ENCODE measurements at regions not wholly inside any gene's neighbourhood (a gene's known extent, or its start where the extent isn't known, plus 50 kb on each side); places are given as distances from the start of the nearest gene placed in this dataset.

DNA sequence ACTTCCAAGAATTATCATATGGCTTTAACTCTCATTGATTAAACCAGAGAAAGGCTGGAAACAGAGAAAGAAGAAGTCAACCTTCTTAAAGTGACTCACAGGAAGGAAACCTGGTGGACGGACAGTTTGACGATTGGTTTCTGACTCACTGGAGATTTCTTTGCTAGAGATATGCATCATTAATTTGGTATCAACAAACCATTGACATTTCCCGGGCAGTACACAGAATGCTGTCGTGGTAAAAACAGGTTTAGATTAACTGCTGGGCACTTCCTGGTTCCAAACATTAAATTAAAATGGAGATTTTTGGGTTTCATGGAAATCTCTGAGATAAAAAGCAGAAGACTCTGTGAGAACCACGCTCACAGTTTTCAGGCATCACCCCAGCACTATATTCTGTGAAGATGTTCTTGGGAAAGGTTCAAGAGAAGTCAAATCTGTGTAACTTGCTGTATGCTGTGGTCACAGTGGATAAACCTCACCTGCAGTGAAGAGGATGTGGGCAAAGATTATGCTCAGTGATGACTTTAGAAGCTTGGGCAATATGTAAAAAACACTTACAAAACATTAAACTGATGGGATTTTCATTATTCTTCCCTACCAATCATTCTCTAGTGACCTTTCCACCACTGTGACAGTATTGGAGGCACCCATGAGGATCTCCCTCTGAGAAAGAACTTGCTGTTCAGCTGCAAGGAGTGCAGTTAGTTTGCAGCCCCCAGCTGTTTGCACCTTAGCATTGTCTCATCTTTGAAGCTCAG lies 61.1 kb upstream of the CD44 start:
- no peak for DNase-seq

DNA sequence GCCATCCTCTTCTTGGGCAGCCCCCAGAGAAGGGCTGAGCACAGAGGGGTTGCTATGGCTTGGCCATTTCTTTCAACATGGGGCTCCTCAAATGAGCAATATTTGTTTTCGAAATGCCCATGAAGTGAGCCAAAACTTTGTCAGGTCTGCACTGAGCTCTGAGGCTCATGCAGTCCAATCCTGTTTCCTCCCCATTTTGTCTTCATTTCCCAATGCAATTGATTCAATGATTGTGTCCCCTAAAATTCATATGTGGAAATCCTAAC lies 60.6 kb upstream of the CD44 start:
- no peak for DNase-seq

GRCh38 chr11:35079611-35080010 lies 59.4 kb upstream of the CD44 start:
- DNase-seq: no peak

GRCh38 chr11:35082321-35083180 lies 56.4 kb upstream of the CD44 start:
- DNase-seq: no peak

DNA sequence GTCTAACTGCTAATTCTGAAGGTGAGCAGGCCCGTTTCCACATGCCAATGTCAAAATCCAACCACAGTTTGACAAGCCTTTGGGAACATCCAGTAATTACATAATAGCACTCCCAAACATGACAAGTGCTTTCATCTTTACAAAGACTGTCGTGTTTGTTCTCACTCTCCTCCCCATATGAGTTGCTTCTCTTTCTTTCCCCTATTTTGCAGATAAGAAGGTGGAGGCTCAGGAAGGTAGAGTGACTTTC lies 55.9 kb upstream of the CD44 start:
- no peak for DNase-seq

- peak; percentile 68 to 74 for DNase-seq
These were observed 55.3 kb upstream of the CD44 start for GRCh38 chr11:35083431-35084238.

- no peak for DNase-seq
These were observed 54.0 kb upstream of the CD44 start for GRCh38 chr11:35084817-35085440.

DNA sequence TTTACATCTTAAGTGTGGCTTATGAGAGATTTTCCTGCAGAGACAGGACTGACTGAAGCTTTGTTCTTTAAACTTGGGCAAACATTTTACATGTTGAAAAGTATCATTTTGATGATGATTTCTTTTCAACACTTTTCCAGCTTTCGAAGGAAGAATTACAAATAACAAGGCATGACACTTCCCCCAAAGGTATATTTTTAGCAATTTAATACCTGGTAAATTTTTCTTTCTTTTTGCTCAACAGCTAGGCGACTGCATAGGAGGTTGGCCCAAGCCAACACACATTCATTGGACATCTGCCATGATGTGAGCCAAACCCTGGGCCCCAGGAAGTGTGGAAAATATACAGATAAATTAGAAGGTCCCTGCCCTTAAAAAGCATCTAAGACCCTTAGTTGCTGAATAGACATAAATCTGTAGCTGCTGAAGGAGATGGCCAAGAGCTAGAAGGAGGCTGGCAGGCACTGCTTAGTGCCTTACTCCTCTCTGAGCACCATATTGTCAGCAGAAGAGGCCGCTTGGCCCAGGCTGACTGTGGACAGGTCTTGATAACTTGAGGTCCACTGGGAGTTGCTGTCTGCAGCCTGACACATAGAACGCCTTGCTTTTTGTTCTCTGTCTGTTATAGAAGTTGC lies 53.3 kb upstream of the CD44 start:
- DNase-seq: no peak

GRCh38 chr11:35087648-35088047 lies 51.3 kb upstream of the CD44 start:
- DNase-seq: peak; percentile 87 to 90

DNA sequence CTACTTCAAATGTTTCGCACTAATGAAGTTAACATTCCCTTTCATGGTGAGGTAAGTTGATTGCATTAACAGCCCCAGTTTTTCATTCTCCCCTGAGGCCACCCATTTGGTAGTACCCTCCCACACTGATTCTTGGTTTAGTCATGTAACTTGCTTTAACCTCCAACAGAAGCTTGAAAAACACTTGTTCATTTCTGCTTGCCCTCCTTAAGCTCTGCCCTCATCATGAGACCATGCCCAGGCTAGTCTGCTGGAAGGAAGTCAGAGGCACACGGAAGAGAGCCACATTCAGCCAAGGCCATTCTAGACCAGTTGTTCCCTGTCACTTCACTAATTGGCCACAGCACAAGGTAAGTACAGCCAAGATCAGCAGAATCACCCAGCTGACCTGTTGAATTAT lies 50.7 kb upstream of the CD44 start:
- DNase-seq: no peak

DNA sequence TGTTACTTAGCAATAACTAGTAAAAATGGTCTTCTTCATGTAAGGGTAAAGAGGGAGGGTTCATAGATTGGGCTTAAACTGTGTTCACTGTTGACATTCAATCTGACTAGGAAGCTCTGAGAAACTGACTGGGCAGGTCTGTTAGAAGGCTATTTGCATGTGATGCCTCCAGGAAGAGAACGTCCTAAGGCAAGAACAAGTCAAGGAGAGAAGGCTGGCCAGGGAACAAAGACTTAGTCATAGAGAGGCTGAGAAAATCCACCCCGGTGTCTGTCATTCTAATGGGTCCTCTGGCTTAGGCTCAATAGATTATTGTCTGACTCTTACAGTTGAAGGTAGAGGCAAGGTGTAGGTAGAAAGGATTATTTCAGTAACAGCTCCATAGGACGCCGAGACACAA lies 50.3 kb upstream of the CD44 start:
- no peak for DNase-seq
